NCI-H510A treated with DMSO at 0.1 percent for 48 hours (cell line): ENCODE measurements at regions not wholly inside any gene's neighbourhood (a gene's known extent, or its start where the extent isn't known, plus 50 kb on each side); places are given as distances from the start of the nearest gene placed in this dataset.

Experiments
- DNase-seq: peaks from one replicate; lab custom pipeline; 2025; lab: John Stamatoyannopoulos, UW

- no peak for DNase-seq
Observed at GRCh38 chr13:74043237-74043636, 91.0 kb downstream of the KLF12 start.

GRCh38 chr13:74040200-74040599 is 94.0 kb downstream of the KLF12 start:
- DNase-seq, result no peak

GRCh38 chr13:74039667-74040066 is 94.5 kb downstream of the KLF12 start:
- DNase-seq, result no peak

GRCh38 chr13:74039154-74039553 is 95.0 kb downstream of the KLF12 start:
- no peak for DNase-seq

GRCh38 chr13:74037762-74038161 is 96.4 kb downstream of the KLF12 start:
- no peak for DNase-seq

GRCh38 chr13:74036373-74036772 is 97.8 kb downstream of the KLF12 start:
- no peak for DNase-seq

GRCh38 chr13:74035896-74036295 is 98.3 kb downstream of the KLF12 start:
- DNase-seq, result no peak

- no peak for DNase-seq
Observed at GRCh38 chr13:74032325-74032724, 101.9 kb downstream of the KLF12 start.

GRCh38 chr13:74027161-74027779 is 106.9 kb downstream of the KLF12 start:
- DNase-seq, result no peak

- DNase-seq, result no peak
Observed at GRCh38 chr13:74026753-74027152, 107.5 kb downstream of the KLF12 start.

- no peak for DNase-seq
Observed at GRCh38 chr13:74025369-74025768, 108.8 kb downstream of the KLF12 start.

- no peak for DNase-seq
Observed at GRCh38 chr13:74024856-74025255, 109.3 kb downstream of the KLF12 start.

GRCh38 chr13:74024314-74024713 is 109.9 kb downstream of the KLF12 start:
- no peak for DNase-seq

GRCh38 chr13:74023484-74023883 is 110.7 kb downstream of the KLF12 start:
- DNase-seq, result no peak

GRCh38 chr13:74021505-74021904 is 112.7 kb downstream of the KLF12 start:
- DNase-seq, result no peak

- no peak for DNase-seq
Observed at GRCh38 chr13:74018062-74018431, 116.2 kb downstream of the KLF12 start.

GRCh38 chr13:74017301-74018061 is 116.7 kb downstream of the KLF12 start:
- no peak for DNase-seq

GRCh38 chr13:74015137-74015536 is 119.1 kb downstream of the KLF12 start:
- no peak for DNase-seq

- DNase-seq, result no peak
Observed at GRCh38 chr13:74009100-74009668, 125.0 kb downstream of the KLF12 start.

- no peak for DNase-seq
Observed at GRCh38 chr13:74006666-74007065, 127.5 kb downstream of the KLF12 start.

GRCh38 chr13:74005320-74006157 is 128.7 kb downstream of the KLF12 start:
- DNase-seq, result no peak

- no peak for DNase-seq
Observed at GRCh38 chr13:74004109-74004508, 130.1 kb downstream of the KLF12 start.

GRCh38 chr13:74003374-74003773 is 130.8 kb downstream of the KLF12 start:
- DNase-seq, result no peak
